KMS-11 (cell line): ENCODE measurements at regions not wholly inside any gene's neighbourhood (a gene's known extent, or its start where the extent isn't known, plus 50 kb on each side); places are given as distances from the start of the nearest gene placed in this dataset.
A peak's percentile ranks its signal among the peaks of the same experiment; 100 is the strongest.
"Not testable (repeated sequence)": the region's sequence is repeated elsewhere in the genome, so short reads cannot be mapped to it uniquely, and the experiment has no call there.

Experiments used
- H2AFZ ChIP-seq: fragments of 200-600 bp; sonication (generic); 2 replicates; pipeline ENCODE4 v1.6.1; 2016; ENCODE audit warnings: antibody characterized with exemption, mixed run types, low read depth
- H3K27ac ChIP-seq: fragments of 200-600 bp; sonication (generic); 2 replicates; pipeline ENCODE4 v1.6.1; 2016; ENCODE audit warnings: mild to moderate bottlenecking, mixed run types
- H3K27me3 ChIP-seq: fragments of 200-600 bp; sonication (generic); 2 replicates; pipeline ENCODE4 v1.6.1; 2017; ENCODE audit warnings: mild to moderate bottlenecking, low read depth, mixed run types, moderate library complexity; ENCODE audit not compliant: insufficient read depth
- H3K36me3 ChIP-seq: fragments of 200-600 bp; sonication (generic); 2 replicates; pipeline ENCODE4 v1.6.1; 2017; ENCODE audit warnings: mild to moderate bottlenecking, mixed run types; ENCODE audit not compliant: insufficient read depth
- H3K4me1 ChIP-seq: fragments of 200-600 bp; sonication (generic); 2 replicates; pipeline ENCODE4 v1.6.1; 2016; ENCODE audit warnings: mild to moderate bottlenecking, low read depth, mixed run types; ENCODE audit not compliant: poor library complexity, severe bottlenecking
- H3K4me2 ChIP-seq: fragments of 200-600 bp; sonication (generic); 2 replicates; pipeline ENCODE4 v1.7.0; 2016; ENCODE audit warnings: mild to moderate bottlenecking, mixed run types
- H3K4me3 ChIP-seq: fragments of 200-600 bp; sonication (generic); IDR thresholded peaks from 2 replicates; pipeline ENCODE4 v1.6.1; 2017; ENCODE audit warnings: low read depth, low read length, mixed read lengths; ENCODE audit not compliant: insufficient read depth
- H3K79me2 ChIP-seq: fragments of 200-600 bp; sonication (generic); 2 replicates; pipeline ENCODE4 v1.6.1; 2016; ENCODE audit warnings: low read depth, mixed run types; ENCODE audit not compliant: insufficient read depth
- H3K9ac ChIP-seq: fragments of 200-600 bp; sonication (generic); 2 replicates; pipeline ENCODE4 v1.6.1; 2016; ENCODE audit warnings: mild to moderate bottlenecking, mixed run types
- H4K20me1 ChIP-seq: fragments of 200-600 bp; sonication (generic); 2 replicates; pipeline ENCODE4 v1.6.1; 2016; ENCODE audit warnings: mild to moderate bottlenecking, mixed run types; ENCODE audit not compliant: insufficient read depth
- CTCF ChIP-seq: fragments of 200-600 bp; sonication (generic); conservative IDR thresholded peaks from 2 replicates; pipeline ENCODE4 v1.6.1; 2017; ENCODE audit warnings: low read depth, mild to moderate bottlenecking, antibody characterized with exemption, low read length, moderate library complexity, mixed read lengths

GRCh38 chr7:142450695-142451094 is 192.8 kb upstream of the PRSS58 start:
- Histone ChIP-seq H3K4me2 (no peak overlapping the region), H3K4me1 (no peaks in the 10 kb centered on the region)

GRCh38 chr7:142450206-142450605 is 192.3 kb upstream of the PRSS58 start:
- Histone ChIP-seq H4K20me1 (no peaks in the 10 kb centered on the region), H3K4me1 (no peaks in the 10 kb centered on the region)
- TF ChIP-seq CTCF = no peak

More at GRCh38 chr7:142450695-142451094, 192.8 kb upstream of the PRSS58 start:
- no peaks in the 10 kb centered on the region for H3K79me2 ChIP-seq
- H3K4me3 ChIP-seq = no peak overlapping the region
- TF ChIP-seq CTCF = no peak
- no peak overlapping the region for H3K27ac ChIP-seq
- no peaks in the 10 kb centered on the region for H4K20me1 ChIP-seq
- H2AFZ ChIP-seq = no peak overlapping the region
- H3K36me3 ChIP-seq = no peaks in the 10 kb centered on the region
- H3K9ac ChIP-seq = no peak overlapping the region
- H3K27me3 ChIP-seq = no peaks in the 10 kb centered on the region

GRCh38 chr7:142448857-142449256 is 191.0 kb upstream of the PRSS58 start:
- H3K4me3 ChIP-seq, H3K4me1 ChIP-seq, H3K9ac ChIP-seq, H2AFZ ChIP-seq, H3K27me3 ChIP-seq, H3K36me3 ChIP-seq, H4K20me1 ChIP-seq, H3K79me2 ChIP-seq, H3K27ac ChIP-seq, H3K4me2 ChIP-seq: not testable (repeated sequence)

More at GRCh38 chr7:142450206-142450605, 192.3 kb upstream of the PRSS58 start:
- Histone ChIP-seq H3K9ac (no peak overlapping the region), H3K27ac (no peak overlapping the region), H2AFZ (no peak overlapping the region), H3K4me3 (no peak overlapping the region), H3K4me2 (no peak overlapping the region), H3K27me3 (no peaks in the 10 kb centered on the region), H3K36me3 (no peaks in the 10 kb centered on the region), H3K79me2 (no peaks in the 10 kb centered on the region)

- no peaks in the 10 kb centered on the region for H3K36me3 ChIP-seq
- H4K20me1 ChIP-seq = no peaks in the 10 kb centered on the region
- no peak overlapping the region for H2AFZ ChIP-seq
- H3K27ac ChIP-seq = no peak overlapping the region
- H3K4me3 ChIP-seq = no peak overlapping the region
- TF ChIP-seq CTCF = no peak
- H3K4me1 ChIP-seq = no peaks in the 10 kb centered on the region
- H3K9ac ChIP-seq = no peak overlapping the region
- no peak overlapping the region for H3K4me2 ChIP-seq
- no peaks in the 10 kb centered on the region for H3K79me2 ChIP-seq
- H3K27me3 ChIP-seq = no peaks in the 10 kb centered on the region
Measured at GRCh38 chr7:142447762-142448161, 189.9 kb upstream of the PRSS58 start.

- no peaks in the 10 kb centered on the region for H3K27me3 ChIP-seq
- H3K4me3 ChIP-seq = no peak overlapping the region
- no peaks in the 10 kb centered on the region for H3K36me3 ChIP-seq
- H3K9ac ChIP-seq = no peak overlapping the region
- H3K4me2 ChIP-seq = no peak overlapping the region
- H3K27ac ChIP-seq = no peak overlapping the region
- no peaks in the 10 kb centered on the region for H3K4me1 ChIP-seq
- TF ChIP-seq CTCF = 0 out of 2 replicates have a peak, but pooled peaks have one; percentile 18
- H4K20me1 ChIP-seq = no peaks in the 10 kb centered on the region
- H2AFZ ChIP-seq = no peak overlapping the region
- no peaks in the 10 kb centered on the region for H3K79me2 ChIP-seq
Measured at GRCh38 chr7:142445019-142445686, 187.3 kb upstream of the PRSS58 start.
